ENCODE measurements at regions not wholly inside any gene's neighbourhood (a gene's known extent, or its start where the extent isn't known, plus 50 kb on each side); places are given as distances from the start of the nearest gene placed in this dataset.

- in situ Hi-C loops (cut with MboI; ENCODE audit: low pct_unique_long_range_greater_than_20kb, low sequenced_read_pairs, unreplicated experiment): no loop called here
- TF ChIP-seq, protein P1, sequence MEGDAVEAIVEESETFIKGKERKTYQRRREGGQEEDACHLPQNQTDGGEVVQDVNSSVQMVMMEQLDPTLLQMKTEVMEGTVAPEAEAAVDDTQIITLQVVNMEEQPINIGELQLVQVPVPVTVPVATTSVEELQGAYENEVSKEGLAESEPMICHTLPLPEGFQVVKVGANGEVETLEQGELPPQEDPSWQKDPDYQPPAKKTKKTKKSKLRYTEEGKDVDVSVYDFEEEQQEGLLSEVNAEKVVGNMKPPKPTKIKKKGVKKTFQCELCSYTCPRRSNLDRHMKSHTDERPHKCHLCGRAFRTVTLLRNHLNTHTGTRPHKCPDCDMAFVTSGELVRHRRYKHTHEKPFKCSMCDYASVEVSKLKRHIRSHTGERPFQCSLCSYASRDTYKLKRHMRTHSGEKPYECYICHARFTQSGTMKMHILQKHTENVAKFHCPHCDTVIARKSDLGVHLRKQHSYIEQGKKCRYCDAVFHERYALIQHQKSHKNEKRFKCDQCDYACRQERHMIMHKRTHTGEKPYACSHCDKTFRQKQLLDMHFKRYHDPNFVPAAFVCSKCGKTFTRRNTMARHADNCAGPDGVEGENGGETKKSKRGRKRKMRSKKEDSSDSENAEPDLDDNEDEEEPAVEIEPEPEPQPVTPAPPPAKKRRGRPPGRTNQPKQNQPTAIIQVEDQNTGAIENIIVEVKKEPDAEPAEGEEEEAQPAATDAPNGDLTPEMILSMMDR (IDR thresholded peaks at IDR 0.05; ENCODE audit: extremely low read depth, insufficient read depth, missing control alignments): no peak
- no peak for DNase-seq (ENCODE audit: low spot score)
Observed at GRCh38 chr1:212232090-212232489, 53.1 kb upstream of the PPP2R5A start.

- no peak for DNase-seq (ENCODE audit: low spot score)
- in situ Hi-C loops (cut with MboI; ENCODE audit: low pct_unique_long_range_greater_than_20kb, low sequenced_read_pairs, unreplicated experiment): no loop called here
- TF ChIP-seq, protein P1 (IDR thresholded peaks at IDR 0.05; ENCODE audit: extremely low read depth, insufficient read depth, missing control alignments): no peak
Observed at GRCh38 chr1:212233321-212233720, 51.9 kb upstream of the PPP2R5A start.

DNA sequence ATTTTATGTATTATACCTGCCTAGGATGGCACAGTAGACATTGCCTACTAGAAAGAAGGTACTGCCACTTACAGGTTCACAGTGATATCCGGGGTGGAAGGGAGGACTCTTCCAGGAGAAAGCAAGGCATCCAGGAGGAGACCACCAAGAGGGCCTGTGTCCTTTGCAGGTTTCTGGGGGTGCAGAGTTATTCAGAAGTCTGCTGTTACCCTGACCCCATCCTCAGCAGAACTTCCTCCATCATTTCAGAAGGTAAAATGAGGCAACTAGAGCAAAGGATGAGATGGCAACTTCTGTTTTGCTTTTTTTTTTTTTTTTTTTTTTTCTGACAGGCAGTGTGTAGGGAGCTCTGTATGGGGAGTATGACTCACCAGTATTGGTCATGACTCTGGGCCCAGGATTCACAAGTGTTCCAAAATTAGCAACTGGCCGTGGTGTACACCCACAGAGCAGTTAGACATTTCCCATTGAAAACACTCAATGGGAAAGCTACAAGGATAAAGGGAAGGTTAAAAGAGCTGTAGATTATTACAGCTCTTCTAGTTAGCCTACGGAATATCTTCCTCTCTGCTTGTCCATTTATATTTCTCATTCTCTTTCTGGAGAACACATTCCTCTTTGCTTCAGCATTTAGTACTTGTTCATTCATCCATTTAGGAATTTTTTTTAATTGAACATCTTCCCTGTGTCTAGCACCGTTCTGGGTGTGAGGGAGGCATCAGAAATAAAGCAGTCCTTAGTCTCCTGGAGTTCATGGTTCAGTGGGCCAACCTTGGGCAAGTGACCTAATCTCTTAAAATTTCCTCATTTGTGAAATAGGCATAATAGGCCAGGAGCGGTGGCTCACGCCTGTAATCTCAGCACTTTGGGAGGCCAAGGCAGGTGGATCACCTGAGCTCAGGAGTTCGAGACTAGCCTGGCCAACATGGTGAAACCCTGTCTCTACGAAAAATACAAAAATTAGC lies 50.5 kb upstream of the PPP2R5A start:
- in situ Hi-C loops (cut with MboI; ENCODE audit: low pct_unique_long_range_greater_than_20kb, low sequenced_read_pairs, unreplicated experiment): no loop called here
- TF ChIP-seq, protein P1 (IDR thresholded peaks at IDR 0.05; ENCODE audit: extremely low read depth, insufficient read depth, missing control alignments): no peak
- peak; percentile 47 for DNase-seq (ENCODE audit: low spot score)
